ENCODE measurements at regions not wholly inside any gene's neighbourhood (a gene's known extent, or its start where the extent isn't known, plus 50 kb on each side); places are given as distances from the start of the nearest gene placed in this dataset.

GRCh38 chr15:38883987-38884386, 319.4 kb upstream of the RASGRP1 start:
- no peak overlapping the region for H3K4me3 ChIP-seq (ENCODE audit: low read depth, poor library complexity, severe bottlenecking)
- intact Hi-C loops (cut with DNase I; ENCODE audit: low total_unique reads), result no loop called here
- TF ChIP-seq CTCF (IDR thresholded peaks at IDR 0.05), result no peak
- no peak for TF ChIP-seq POLR2A (IDR thresholded peaks at IDR 0.05)
- WGBS, 2 donors, result 75 to 82% methylated on average over 1 of the region's 1 CpG
- DNase-seq (ENCODE audit: low spot score in 2 of 2), result no peak

- no peak for DNase-seq (ENCODE audit: low spot score in 2 of 2)
- 52 to 56% methylated on average over 3 of the region's 3 CpGs for WGBS, 2 donors
- H3K4me3 ChIP-seq (ENCODE audit: low read depth, poor library complexity, severe bottlenecking), result no peak overlapping the region
- TF ChIP-seq CTCF (IDR thresholded peaks at IDR 0.05), result no peak
- no peak for TF ChIP-seq POLR2A (IDR thresholded peaks at IDR 0.05)
- intact Hi-C loops (cut with DNase I; ENCODE audit: low total_unique reads), result no loop called here
Observed at GRCh38 chr15:38885001-38885400, 320.4 kb upstream of the RASGRP1 start.

GRCh38 chr15:38885471-38885952, 320.9 kb upstream of the RASGRP1 start:
- intact Hi-C loops (cut with DNase I; ENCODE audit: low total_unique reads), result no loop called here
- no peak overlapping the region for H3K4me3 ChIP-seq (ENCODE audit: low read depth, poor library complexity, severe bottlenecking)
- DNase-seq (ENCODE audit: low spot score in 2 of 2), result no peak
- WGBS, 2 donors, result 47 to 52% methylated on average over 4 of the region's 4 CpGs
- TF ChIP-seq CTCF (IDR thresholded peaks at IDR 0.05), result no peak
- TF ChIP-seq POLR2A (IDR thresholded peaks at IDR 0.05), result no peak

GRCh38 chr15:38886315-38887163, 321.9 kb upstream of the RASGRP1 start:
- TF ChIP-seq CTCF (IDR thresholded peaks at IDR 0.05) (no peak), POLR2A (IDR thresholded peaks at IDR 0.05) (no peak)
- no peak for DNase-seq (ENCODE audit: low spot score in 2 of 2)
- 90 to 94% methylated on average over 2 of the region's 2 CpGs for WGBS, 2 donors
- H3K4me3 ChIP-seq (ENCODE audit: low read depth, poor library complexity, severe bottlenecking), result no peak overlapping the region
- intact Hi-C loops (cut with DNase I; ENCODE audit: low total_unique reads), result no loop called here

- intact Hi-C loops (cut with DNase I; ENCODE audit: low total_unique reads), result no loop called here
- TF ChIP-seq POLR2A (IDR thresholded peaks at IDR 0.05) (no peak), CTCF (IDR thresholded peaks at IDR 0.05) (no peak)
- 70 to 85% methylated on average over 5 of the region's 5 CpGs for WGBS, 2 donors
- no peak overlapping the region for H3K4me3 ChIP-seq (ENCODE audit: low read depth, poor library complexity, severe bottlenecking)
- DNase-seq (ENCODE audit: low spot score in 2 of 2), result no peak
Observed at GRCh38 chr15:38888701-38889221, 324.1 kb upstream of the RASGRP1 start.

Data from lower leg skin (tissue), 4 donors.